Keratinocyte (primary cell): ENCODE measurements at regions not wholly inside any gene's neighbourhood (a gene's known extent, or its start where the extent isn't known, plus 50 kb on each side); places are given as distances from the start of the nearest gene placed in this dataset.

Source experiments
- CTCF ChIP-seq, 3 experiments: IDR thresholded peaks in 1 of 3; conservative IDR thresholded peaks in 1 of 3; optimal IDR thresholded peaks in 1 of 3; 2 replicates in 2 of 3; 3 replicates in 1 of 3; pipeline versions ENCODE3 to v1.5.1; 2011; ENCODE audit warnings: low read length in 3 of 3, mild to moderate bottlenecking in 3 of 3, moderate library complexity in 2 of 3, control low read depth in 1 of 3, inconsistent platforms in 1 of 3; ENCODE audit not compliant: insufficient read depth in 2 of 3; ENCODE audit errors: extremely low read depth in 1 of 3
- EZH2 ChIP-seq: IDR thresholded peaks from one replicate; pipeline ENCODE4 v1.6.1; 2012; ENCODE audit warnings: inconsistent platforms, mild to moderate bottlenecking, low read length, moderate library complexity

GRCh38 chr1:105000793-105001192 lies 1251.1 kb downstream of the AMY1C start:
- TF ChIP-seq CTCF (optimal IDR thresholded peaks at IDR 0.05 in 1 of 3, IDR thresholded peaks at IDR 0.05 in 1 of 3, conservative IDR thresholded peaks at IDR 0.05 in 1 of 3; ENCODE audit: extremely low read depth in 1 of 3, insufficient read depth in 2 of 3, low read length in 3 of 3) (no peak), EZH2 (no peak)
